ENCODE measurements at regions not wholly inside any gene's neighbourhood (a gene's known extent, or its start where the extent isn't known, plus 50 kb on each side); places are given as distances from the start of the nearest gene placed in this dataset.
"Not testable (repeated sequence)": the region's sequence is repeated elsewhere in the genome, so short reads cannot be mapped to it uniquely, and the experiment has no call there.

DNA sequence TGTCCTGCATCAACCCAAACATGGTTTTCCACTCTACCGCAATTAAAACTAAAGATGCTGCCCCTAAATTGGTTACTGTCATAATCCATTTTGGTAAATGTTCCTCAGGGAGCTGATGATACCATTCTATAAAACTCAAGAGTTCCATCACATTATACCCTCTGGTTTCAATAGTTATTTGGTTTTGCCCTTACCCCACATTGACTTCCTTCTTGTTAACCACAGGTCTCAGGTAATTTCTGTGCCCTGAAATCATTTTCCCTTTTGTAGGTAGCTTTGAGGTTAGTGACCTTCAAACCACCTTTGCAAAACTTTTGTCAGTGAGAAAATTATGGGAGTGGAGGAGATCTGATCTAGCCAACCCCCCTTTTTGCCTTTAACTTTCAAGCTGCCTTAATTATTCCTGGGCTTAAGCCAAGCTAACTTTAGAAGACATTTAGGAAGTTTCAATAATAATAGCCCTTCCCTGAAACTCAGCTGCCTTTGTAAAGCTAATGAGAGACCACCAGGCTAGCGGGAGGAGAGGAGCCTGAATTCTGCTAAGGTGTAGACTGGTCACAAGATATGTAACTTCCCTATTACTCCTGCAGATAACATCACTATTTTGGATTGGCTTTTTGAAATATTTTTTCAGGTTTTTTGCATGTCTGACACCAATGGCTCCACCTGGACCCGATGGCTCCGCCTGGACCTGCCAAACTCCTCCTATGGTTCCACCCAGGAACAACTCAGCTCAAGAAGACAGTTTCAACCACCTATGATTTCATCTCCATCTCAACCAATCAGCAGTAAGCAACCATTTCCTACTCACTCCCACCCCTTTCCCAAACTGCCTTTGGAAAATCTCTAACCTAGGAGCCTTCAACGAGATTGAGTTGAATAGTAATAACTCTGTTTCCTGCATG, 224.9 kb downstream of the HS3ST3B1 start:
- no peak for DNase-seq

DNA sequence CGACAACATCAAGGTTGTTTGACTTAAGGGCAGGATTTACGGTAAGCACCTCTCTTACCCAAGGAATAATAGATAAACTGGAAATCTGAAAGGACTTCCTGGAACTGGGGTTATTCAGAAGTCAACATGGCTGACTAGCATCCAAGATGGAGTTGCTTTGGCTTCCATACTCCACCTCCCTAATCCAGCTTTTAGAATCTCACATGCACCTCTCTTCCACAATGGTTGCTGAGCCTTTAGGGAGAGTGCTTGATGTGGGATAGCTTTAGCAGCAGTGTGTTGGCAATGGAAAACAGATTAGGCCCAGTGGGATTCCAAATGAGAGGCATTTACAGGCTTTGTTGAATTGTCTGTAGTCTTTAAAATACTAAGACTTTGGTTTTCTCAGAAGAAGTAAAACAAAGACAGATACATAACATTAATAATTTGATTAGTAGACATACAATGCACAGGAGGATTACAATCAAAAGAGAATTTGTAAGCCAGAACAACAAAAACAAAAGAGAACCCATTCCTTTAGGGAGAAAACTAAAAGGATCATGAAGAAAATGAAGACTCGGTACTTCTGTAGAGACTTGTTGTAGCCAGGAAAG, 222.0 kb downstream of the HS3ST3B1 start:
- DNase-seq: no peak

GRCh38 chr17:14518919-14519318, 218.0 kb downstream of the HS3ST3B1 start:
- not testable (repeated sequence) for DNase-seq

DNA sequence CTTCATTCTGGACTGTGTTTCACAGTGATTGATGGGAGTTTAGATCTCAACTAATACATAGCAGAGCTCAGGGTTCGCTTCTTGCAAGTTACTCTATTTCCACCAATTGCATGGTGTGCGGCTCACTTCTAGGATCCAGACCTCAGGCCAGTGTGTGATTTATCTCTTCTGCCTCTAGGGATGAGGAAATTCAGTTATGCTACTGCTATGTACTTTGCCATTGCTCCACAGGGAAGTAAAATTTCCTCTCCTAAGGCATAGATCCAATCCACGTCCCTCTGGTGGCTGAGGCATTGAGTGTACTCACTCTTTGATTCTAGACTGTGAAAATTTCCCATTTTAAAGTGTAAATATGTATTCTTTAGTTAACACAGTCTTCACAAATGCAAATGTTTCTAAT, 214.1 kb downstream of the HS3ST3B1 start:
- no peak for DNase-seq

DNA sequence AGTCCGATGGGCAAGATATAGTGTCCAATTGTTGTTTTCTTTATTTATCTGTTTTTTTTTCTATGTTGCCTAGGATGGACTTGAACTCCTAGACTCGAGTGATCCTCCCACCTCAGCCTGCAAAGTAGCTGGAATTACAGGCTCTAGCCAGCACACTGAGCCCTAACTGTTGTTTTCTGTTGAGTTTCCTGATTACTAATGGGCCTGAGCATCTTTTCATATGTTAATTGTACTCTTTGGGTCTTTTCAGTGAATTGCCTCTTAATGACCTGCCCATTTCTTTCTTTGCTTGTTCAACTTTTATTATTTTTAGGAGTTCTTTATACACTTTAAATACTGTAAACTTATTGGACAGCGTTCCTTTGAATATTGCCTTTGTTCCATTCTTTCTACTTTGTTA, 213.0 kb downstream of the HS3ST3B1 start:
- no peak for DNase-seq

DNA sequence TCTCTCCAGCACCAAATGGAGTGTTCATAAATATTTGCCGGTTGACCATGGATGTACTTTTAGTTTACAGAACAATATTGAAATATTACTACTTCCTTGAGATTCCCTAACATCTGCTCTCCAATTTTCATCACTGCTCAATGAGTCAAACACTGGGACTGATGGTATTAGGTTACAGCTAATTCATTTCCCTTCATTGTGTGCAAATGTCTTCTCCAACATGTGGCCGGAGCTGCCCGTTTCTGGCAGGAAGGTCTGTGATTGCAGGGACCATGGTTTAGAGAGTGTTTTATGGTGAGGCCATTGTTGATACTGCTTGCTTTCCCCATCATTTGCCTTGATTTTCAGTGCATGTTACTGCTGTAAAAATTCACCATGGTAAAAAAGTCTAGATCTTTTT, 209.3 kb downstream of the HS3ST3B1 start:
- DNase-seq: no peak

- DNase-seq: no peak
These were observed 207.3 kb downstream of the HS3ST3B1 start for GRCh38 chr17:14508156-14508555.

DNA sequence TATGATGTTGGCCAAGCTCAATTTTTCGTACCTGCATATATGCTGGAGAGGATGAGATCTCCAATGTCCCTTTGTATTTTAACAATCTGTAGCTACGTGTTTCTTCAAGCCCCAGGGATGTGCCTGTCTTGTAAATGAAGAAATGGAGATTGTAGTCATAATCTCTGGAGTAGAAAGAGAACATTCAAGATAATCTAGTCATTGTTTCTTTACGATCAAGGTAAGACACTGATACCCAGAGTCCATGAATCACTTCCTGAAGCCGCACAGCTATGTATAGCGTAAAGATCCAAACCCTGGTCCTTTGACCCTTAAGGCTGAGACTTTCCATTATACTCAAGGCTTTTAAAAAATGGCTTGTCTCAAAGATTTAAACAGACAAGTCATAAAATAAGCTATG, 205.5 kb downstream of the HS3ST3B1 start:
- no peak for DNase-seq

GRCh38 chr17:14505606-14506005, 204.7 kb downstream of the HS3ST3B1 start:
- no peak for DNase-seq

DNA sequence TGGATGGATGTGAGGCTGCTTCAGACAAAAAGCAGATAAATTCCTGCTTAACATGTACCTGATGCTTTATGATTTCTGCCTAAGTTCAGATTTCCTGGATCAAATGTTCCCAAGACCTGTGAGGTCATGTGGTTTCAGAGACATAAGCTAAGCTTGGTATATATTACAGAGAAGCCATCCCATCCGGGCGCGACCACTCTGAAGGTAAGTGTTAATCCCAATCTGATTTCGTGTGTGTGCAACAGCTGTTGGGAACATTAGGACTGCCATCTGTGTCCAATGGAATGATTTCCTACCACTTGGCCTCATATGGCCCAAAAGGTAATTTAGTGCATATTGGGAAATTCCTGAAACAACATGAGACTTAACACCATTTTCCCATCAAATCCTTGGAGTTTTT, 199.1 kb downstream of the HS3ST3B1 start:
- peak; percentile 89 for DNase-seq

- DNase-seq: no peak
These were observed 197.9 kb downstream of the HS3ST3B1 start for GRCh38 chr17:14498812-14499211.

GRCh38 chr17:14494161-14494560, 193.3 kb downstream of the HS3ST3B1 start:
- DNase-seq: no peak

GRCh38 chr17:14489986-14490385, 189.1 kb downstream of the HS3ST3B1 start:
- DNase-seq: no peak

- DNase-seq: no peak
These were observed 188.2 kb downstream of the HS3ST3B1 start for GRCh38 chr17:14488958-14489550.

DNA sequence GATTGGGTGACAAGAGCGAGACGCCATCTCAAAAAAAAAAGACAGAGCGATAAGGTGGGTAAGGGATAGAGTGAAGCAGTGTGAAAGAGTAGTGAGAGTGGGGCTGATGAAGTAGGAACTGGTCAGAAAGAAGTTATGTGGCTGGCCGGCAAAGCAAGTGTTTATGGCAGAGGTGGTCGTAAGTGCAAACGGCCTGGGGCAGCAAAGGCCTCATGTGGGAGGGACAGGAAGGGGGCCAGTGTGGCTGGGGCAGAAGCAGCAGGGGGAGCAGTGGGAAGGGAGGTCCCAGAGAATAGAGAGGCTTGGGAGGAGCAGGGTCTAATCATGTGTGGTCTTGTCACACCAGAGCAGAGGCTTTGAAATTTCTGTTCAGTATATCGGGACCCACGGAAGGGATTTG, 186.2 kb downstream of the HS3ST3B1 start:
- DNase-seq: no peak

DNA sequence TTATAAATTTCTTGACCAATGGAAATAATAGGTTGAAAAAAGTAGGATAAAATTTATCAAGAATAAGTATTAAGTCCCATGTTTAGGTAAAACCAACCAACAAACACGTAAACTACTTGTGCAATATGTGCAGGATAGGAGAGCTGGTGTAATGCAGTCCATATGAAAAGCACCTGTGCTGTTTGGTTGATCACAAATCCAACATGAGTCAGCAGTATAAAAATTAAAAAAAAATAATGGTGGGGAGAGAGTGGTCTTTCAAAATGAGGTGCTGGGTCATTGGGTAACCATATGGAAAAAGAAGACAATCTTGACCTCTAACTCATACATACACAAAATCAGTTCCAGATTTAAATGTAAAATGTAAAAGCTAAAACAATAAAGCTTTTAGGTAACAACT, 181.8 kb downstream of the HS3ST3B1 start:
- DNase-seq: no peak

DNA sequence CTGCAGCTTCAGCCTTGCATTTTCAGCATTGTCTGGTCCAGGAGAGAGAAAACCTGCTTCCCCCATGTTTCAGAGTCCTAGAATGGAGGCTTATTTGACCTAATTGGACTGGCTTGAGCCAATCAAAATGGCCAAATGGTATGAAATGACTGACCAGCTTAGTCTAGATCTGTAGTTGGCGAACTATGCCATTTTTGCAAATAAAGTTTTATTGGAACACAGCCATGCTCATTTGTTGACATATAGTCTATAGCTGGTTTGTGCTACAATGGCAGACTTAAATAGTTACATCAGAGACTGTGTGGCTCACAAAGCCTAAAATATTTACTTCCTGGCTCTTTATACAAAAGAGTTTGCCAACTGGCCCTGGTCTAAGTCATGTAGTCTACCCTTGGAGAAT, 180.8 kb downstream of the HS3ST3B1 start:
- no peak for DNase-seq

- DNase-seq: no peak
These were observed 173.7 kb downstream of the HS3ST3B1 start for GRCh38 chr17:14474591-14474990.

DNA sequence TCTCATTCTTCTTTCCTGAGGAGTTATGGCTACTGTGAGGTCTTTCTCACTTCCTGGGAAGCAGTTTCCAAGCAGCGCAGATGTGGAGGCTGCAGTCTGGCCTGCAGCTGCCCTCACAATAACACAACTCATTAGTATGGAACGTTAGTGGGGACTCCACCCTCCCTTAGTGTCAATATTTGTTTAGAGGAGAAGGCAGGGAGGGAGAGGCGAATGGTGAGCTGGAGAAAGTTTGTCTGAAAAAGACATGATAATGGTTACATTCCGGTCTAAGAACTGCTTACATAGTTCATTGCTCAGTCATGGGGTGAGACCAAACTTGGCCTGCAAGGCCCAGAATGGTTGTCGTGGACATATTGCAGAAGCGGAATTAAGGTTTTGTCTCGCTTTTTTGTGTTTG, 170.2 kb downstream of the HS3ST3B1 start:
- no peak for DNase-seq

GRCh38 chr17:14470417-14470816, 169.5 kb downstream of the HS3ST3B1 start:
- DNase-seq: no peak

- DNase-seq: no peak
These were observed 169.1 kb downstream of the HS3ST3B1 start for GRCh38 chr17:14469971-14470370.

DNA sequence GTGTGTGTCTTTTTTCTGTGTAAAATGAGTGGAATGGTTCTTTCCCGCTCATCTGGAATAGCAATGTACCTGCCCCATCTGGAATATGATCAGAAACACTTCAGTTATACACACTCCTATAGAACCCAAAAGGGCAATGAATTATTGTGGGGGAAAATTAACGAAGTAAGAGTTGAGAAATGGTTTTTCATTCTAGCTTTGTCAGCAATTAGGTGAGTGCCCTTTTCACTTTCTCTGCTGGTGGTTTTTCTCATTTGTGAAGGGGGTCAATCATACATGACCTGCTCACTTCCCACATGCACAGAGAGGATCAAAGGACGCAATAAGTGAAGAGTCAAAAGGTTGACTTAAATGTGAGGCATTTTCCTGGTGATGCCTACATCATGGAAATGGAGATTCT, 168.0 kb downstream of the HS3ST3B1 start:
- DNase-seq: no peak

- no peak for DNase-seq
These were observed 160.3 kb downstream of the HS3ST3B1 start for GRCh38 chr17:14461227-14461548.

DNA sequence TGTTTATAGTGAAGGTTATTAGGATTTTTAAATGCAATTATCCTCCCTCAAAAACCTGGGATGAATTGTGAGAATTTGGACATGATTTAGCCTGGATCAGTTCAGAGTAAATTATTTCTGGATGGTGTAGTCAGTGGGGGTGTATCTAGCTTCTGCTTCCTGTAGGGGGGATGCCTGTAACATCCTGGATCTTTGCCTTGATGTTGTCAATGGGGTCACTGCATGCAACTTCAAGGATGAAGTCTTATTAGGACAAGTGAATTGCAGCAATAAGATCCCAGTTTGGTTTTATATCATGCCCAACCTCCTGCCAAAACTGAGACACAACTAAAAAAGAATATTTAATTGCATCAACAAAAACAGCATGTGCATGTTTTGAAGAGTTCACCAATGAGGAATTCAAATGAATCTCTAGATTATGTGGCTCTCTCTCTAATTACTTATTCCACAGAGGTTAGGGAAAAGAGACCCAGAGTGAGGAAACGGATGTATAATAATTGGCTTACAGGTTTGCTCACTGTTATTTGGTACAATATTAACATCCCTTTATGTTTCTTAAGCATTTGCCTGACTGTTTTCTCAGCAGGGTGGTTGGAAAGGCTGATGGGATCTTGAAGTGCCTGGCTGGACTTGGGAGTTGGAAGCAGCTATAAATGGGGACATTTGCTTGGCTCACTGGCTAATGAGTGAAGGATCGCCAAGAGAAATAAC, 159.8 kb downstream of the HS3ST3B1 start:
- no peak for DNase-seq

Measured in NCI-H82 (cell line).